ENCODE measurements at regions not wholly inside any gene's neighbourhood (a gene's known extent, or its start where the extent isn't known, plus 50 kb on each side); places are given as distances from the start of the nearest gene placed in this dataset.

DNA sequence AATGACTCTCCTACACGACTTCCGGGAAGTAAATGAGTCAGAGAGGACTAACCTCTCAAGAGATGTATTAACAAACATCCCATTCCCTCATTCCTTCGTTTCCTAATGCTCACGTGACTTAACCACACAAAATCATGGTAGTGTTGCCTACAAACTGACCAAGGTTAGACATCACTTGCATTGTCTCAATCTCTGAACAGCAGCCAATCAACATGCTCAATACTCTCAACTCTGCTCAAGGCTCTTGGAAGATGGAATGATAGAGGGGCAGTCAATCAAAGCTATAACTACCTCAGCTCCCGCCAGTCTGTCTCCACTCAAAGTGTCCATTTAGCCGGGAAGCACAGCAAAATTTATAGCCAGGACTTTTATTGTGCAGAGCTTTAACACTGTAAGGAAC, 143.8 kb upstream of the PIK3R1 start:
- no peaks in the 10 kb centered on the region for H3K4me1 ChIP-seq
- H3K4me3 ChIP-seq: no peak overlapping the region
- H3K36me3 ChIP-seq: no peaks in the 10 kb centered on the region
- H3K9me3 ChIP-seq: no peaks in the 10 kb centered on the region
- TF ChIP-seq POLR2A (IDR thresholded peaks at IDR 0.05) (no peak), CTCF (IDR thresholded peaks at IDR 0.05) (no peak)
- no peak for DNase-seq
- H3K27ac ChIP-seq: no peak overlapping the region
- H3K27me3 ChIP-seq: no peaks in the 10 kb centered on the region

DNA sequence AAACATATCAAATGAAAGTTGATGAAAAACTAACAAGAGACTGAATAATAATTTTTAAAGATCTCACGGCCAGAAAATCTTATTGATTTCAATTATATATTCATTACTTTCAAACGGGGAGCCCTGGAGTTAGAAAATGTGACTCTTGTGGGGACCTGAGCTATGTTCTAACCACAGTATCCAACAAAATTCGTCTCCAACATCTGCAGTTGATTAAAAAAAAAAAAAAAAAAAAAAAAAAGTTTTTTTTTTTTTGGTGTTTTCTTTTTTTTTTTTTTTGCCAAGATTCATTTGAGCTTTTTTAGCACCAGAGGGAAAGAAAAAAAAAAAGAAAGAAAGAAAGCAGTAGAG, 144.3 kb upstream of the PIK3R1 start:
- Histone ChIP-seq H3K36me3 (no peaks in the 10 kb centered on the region), H3K9me3 (no peaks in the 10 kb centered on the region), H3K27me3 (no peaks in the 10 kb centered on the region), H3K4me1 (no peaks in the 10 kb centered on the region), H3K27ac (no peak overlapping the region), H3K4me3 (no peak overlapping the region)
- TF ChIP-seq CTCF (IDR thresholded peaks at IDR 0.05) (no peak), POLR2A (IDR thresholded peaks at IDR 0.05) (no peak)
- DNase-seq: no peak

DNA sequence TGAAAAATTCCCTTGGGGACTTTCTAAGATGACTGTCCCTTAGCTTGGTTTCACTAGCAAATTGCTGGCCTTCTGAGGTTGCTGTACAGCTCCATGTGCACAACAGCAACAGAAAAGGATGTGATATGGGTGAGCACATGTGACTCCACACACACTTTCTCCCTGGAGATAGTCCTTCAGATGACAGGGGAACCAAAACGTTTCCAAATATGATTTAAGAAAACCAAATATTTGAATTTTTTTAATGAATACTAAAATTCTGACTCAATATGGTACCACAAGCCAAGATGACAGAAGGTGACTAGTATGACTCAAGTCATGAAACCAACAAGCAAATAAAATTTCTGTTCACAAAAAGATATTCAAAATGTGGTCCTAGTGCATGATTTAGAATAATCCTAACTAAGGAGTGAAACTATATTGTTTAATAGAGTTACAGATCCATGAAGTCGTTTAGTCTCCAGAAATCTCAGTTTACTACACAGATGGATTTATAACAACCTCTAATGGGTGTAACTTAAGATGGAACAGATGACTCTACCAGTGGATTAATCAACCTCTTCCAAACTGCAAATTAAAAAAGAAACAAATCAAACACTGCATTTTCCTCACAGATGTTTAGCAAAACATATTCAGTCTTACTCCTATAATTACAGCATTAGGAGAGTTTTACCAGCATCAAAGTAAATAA, 144.8 kb upstream of the PIK3R1 start:
- no peak for DNase-seq
- TF ChIP-seq CTCF (IDR thresholded peaks at IDR 0.05) (no peak), POLR2A (IDR thresholded peaks at IDR 0.05) (no peak)
- no peak overlapping the region for H3K27ac ChIP-seq

DNA sequence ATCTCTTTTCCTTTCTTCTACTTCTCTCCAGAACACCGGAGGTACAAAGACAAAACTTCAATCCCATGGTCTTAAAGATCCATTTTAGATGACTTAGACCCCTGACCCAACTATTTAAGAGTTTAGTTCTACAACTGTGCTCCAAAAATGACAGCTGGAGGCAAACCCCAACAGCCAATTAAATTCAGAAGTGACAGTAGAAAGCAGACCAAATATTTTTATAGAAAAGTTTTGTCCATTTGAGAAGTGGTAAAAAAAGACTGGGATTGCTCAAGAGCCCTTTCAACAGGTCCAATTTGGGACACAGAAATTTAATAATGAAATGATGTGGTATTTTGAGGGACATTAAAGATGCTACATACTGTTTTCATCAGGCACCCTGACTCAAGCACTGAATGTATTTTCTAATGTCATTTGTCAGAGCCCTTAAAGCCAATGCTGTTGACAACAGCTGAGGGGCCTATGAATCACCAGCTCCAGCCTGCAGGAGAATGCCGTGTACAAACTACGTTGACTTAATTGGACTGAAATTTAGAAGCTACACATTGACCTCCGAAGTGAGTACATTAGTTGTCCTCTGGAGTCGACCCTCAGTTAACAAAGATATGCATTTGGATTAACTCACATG, 147.5 kb upstream of the PIK3R1 start:
- Histone ChIP-seq H3K4me1 (no peaks in the 10 kb centered on the region), H3K27ac (no peak overlapping the region), H3K4me3 (no peak overlapping the region), H3K9me3 (no peaks in the 10 kb centered on the region), H3K36me3 (no peaks in the 10 kb centered on the region), H3K27me3 (no peaks in the 10 kb centered on the region)
- no peak for DNase-seq
- no peak for TF ChIP-seq CTCF (IDR thresholded peaks at IDR 0.05)
- no peak for TF ChIP-seq POLR2A (IDR thresholded peaks at IDR 0.05)

More for the DNA sequence above, 144.8 kb upstream of the PIK3R1 start:
- no peaks in the 10 kb centered on the region for H3K27me3 ChIP-seq
- no peaks in the 10 kb centered on the region for H3K36me3 ChIP-seq
- H3K4me1 ChIP-seq: no peaks in the 10 kb centered on the region
- no peaks in the 10 kb centered on the region for H3K9me3 ChIP-seq
- H3K4me3 ChIP-seq: no peak overlapping the region

- H3K27ac ChIP-seq: no peak overlapping the region
- TF ChIP-seq CTCF (IDR thresholded peaks at IDR 0.05): no peak
- TF ChIP-seq POLR2A (IDR thresholded peaks at IDR 0.05): no peak
- DNase-seq: no peak
Observed at GRCh38 chr5:68067291-68067690, 148.3 kb upstream of the PIK3R1 start.

More at GRCh38 chr5:68067291-68067690, 148.3 kb upstream of the PIK3R1 start:
- Histone ChIP-seq H3K36me3 (no peaks in the 10 kb centered on the region), H3K4me3 (no peak overlapping the region), H3K9me3 (no peaks in the 10 kb centered on the region), H3K27me3 (no peaks in the 10 kb centered on the region), H3K4me1 (no peaks in the 10 kb centered on the region)

Data from Peyer's patch (tissue), 4 donors.